22Rv1 (cell line): ENCODE measurements at regions not wholly inside any gene's neighbourhood (a gene's known extent, or its start where the extent isn't known, plus 50 kb on each side); places are given as distances from the start of the nearest gene placed in this dataset.

Source experiments
- ZFX ChIP-seq: fragments of 450-650 bp; IDR thresholded peaks from 2 replicates; pipeline ENCODE4 v1.6.1; 2017; ENCODE audit warnings: antibody characterized with exemption, borderline replicate concordance
- TF ChIP-seq, protein P1 (sequence below): fragments of 450-650 bp; IDR thresholded peaks from 2 replicates; pipeline ENCODE4 v1.5.1; 2017; ENCODE audit warnings: mild to moderate bottlenecking

DNA sequence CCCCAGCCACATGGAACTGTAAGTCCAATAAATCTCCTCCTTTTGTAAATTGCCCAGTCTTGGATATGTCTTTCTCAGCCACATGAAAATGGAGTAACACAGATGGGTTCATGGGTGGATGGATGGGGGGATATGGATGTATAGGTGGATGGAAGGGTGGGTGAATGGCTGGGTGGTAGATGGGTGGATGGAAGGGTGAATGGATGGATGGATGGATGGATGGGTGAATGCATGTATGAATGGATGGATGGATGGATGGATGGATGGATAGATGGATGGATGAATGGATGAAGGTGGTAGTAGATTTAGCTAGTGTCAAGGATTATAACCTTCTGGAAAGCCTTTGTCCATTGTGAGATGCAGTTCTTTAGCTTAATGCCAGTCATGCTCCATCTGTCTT is 146.1 kb upstream of the ATP2B2 start:
- TF ChIP-seq, protein P1, sequence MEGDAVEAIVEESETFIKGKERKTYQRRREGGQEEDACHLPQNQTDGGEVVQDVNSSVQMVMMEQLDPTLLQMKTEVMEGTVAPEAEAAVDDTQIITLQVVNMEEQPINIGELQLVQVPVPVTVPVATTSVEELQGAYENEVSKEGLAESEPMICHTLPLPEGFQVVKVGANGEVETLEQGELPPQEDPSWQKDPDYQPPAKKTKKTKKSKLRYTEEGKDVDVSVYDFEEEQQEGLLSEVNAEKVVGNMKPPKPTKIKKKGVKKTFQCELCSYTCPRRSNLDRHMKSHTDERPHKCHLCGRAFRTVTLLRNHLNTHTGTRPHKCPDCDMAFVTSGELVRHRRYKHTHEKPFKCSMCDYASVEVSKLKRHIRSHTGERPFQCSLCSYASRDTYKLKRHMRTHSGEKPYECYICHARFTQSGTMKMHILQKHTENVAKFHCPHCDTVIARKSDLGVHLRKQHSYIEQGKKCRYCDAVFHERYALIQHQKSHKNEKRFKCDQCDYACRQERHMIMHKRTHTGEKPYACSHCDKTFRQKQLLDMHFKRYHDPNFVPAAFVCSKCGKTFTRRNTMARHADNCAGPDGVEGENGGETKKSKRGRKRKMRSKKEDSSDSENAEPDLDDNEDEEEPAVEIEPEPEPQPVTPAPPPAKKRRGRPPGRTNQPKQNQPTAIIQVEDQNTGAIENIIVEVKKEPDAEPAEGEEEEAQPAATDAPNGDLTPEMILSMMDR, result no peak
- TF ChIP-seq ZFX, result no peak
